ENCODE measurements at regions not wholly inside any gene's neighbourhood (a gene's known extent, or its start where the extent isn't known, plus 50 kb on each side); places are given as distances from the start of the nearest gene placed in this dataset.

DNA sequence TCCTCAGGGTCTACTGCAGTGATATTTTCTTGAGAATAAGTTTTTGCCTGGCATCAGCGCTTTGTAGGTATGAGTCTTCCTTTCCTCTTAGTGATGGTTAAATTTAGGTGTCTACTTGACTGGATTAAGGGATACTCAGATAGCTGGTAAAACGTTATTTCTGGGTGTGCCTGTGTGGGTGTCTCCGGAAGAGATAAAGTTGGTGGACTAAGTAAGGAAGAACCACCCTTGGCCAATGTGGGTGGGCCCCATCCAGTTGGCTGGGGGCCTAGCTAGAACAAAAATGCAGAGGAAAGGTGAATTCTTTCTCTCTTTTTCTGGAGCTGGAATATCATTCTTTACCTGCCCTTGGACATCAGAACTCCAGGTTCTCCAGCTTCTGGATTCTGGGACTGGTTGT is 138.8 kb downstream of the ADCYAP1R1 start:
- no peak for DNase-seq (ENCODE audit: low spot score)
- Histone ChIP-seq H2AFZ (ENCODE audit: low read length) (no peak overlapping the region), H3K27ac (ENCODE audit: extremely low read length, insufficient read depth, low read length) (no peak overlapping the region), H4K20me1 (ENCODE audit: insufficient read depth, low read length) (no peaks in the 10 kb centered on the region), H3K4me3 (replicated peaks in 1 of 3; ENCODE audit: insufficient read depth in 1 of 3, low read depth in 2 of 3, low read length in 3 of 3) (no peak overlapping the region), H3K79me2 (ENCODE audit: insufficient read depth, low read length) (no peaks in the 10 kb centered on the region), H3K27me3 (ENCODE audit: control insufficient read depth in 1 of 2, insufficient read depth in 2 of 2, low read length in 2 of 2) (no peaks in the 10 kb centered on the region), H3K4me1 (ENCODE audit: insufficient read depth, low read length) (no peaks in the 10 kb centered on the region), H3K9ac (ENCODE audit: insufficient read depth, low read depth, low read length) (no peak overlapping the region), H3K4me2 (ENCODE audit: low read depth, low read length) (no peak overlapping the region), H3K36me3 (replicated peaks in 1 of 2; ENCODE audit: control insufficient read depth in 1 of 2, insufficient read depth in 2 of 2, low read length in 2 of 2) (no peaks in the 10 kb centered on the region), H3K9me3 (ENCODE audit: low read length) (no peaks in the 10 kb centered on the region)
- BruUV-seq (replicated peaks): no TSS peak
- FAIRE-seq: no peak
- no peak for ATAC-seq
- WGBS (ENCODE audit: low lambda C conversion rate): 0% methylated on average over 3 of the region's 3 CpGs
- intact Hi-C loops (cut with micrococcal nuclease; ENCODE audit: unreplicated experiment) (no loop called here), in situ Hi-C loops (cut with HindIII; ENCODE audit: extremely low pct_ligation_motif_present, low pct_unique_long_range_greater_than_20kb) (loop anchor here (25.0 kb wide), 2 partner anchors 296 to 446 kb away; no protein-coding TSS in a partner anchor)
- ChIA-PET POLR2A (no interaction called here), CTCF (ENCODE audit: low intra/inter-chr PET ratio, low total read pairs) (no interaction called here)
- TF ChIP-seq POLR2A (IDR thresholded peaks at IDR 0.05; ENCODE audit: insufficient read depth in 1 of 2, low read depth in 2 of 2, low read length in 2 of 2): no peak
- TF ChIP-seq, protein P1, sequence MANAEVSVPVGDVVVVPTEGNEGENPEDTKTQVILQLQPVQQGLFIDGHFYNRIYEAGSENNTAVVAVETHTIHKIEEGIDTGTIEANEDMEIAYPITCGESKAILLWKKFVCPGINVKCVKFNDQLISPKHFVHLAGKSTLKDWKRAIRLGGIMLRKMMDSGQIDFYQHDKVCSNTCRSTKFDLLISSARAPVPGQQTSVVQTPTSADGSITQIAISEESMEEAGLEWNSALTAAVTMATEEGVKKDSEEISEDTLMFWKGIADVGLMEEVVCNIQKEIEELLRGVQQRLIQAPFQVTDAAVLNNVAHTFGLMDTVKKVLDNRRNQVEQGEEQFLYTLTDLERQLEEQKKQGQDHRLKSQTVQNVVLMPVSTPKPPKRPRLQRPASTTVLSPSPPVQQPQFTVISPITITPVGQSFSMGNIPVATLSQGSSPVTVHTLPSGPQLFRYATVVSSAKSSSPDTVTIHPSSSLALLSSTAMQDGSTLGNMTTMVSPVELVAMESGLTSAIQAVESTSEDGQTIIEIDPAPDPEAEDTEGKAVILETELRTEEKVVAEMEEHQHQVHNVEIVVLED (CRISPR knock-in tag; IDR thresholded peaks at IDR 0.05; ENCODE audit: borderline replicate concordance): no peak
- no peak for TF ChIP-seq SOX6 (IDR thresholded peaks at IDR 0.05)
- no peak for TF ChIP-seq SOX6 (CRISPR knock-in tag; IDR thresholded peaks at IDR 0.05)

DNA sequence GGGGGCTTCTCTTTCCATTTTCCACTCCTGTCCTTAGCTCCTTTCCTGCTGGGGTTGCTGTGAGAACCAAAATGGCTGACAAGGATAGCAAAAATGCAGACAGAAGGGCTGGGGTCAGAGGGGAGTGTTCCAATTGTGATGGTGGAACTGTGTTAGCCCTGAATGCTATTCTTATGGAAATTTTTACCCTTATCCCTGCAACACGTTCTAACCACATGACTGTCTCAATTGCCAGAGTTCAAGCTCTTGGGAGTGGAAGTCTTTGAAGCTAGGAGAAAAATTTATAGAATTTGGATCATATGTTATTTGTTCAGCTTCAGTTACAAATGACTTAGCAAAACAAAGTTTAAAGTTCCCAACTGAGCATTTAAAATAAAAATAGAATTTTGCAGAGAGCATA is 134.1 kb downstream of the ADCYAP1R1 start:
- TF ChIP-seq, protein P2, sequence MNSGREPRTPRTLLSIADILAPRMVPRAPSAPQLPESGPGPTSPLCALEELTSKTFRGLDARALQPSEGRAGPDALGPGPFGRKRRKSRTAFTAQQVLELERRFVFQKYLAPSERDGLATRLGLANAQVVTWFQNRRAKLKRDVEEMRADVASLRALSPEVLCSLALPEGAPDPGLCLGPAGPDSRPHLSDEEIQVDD (CRISPR knock-in tag; IDR thresholded peaks at IDR 0.05; ENCODE audit: borderline replicate concordance): no peak
- no peak for TF ChIP-seq MED1 (CRISPR knock-in tag; IDR thresholded peaks at IDR 0.05)
- TF ChIP-seq HOXA5 (CRISPR knock-in tag; IDR thresholded peaks at IDR 0.05): no peak
- TF ChIP-seq TBL1XR1 (IDR thresholded peaks at IDR 0.05; ENCODE audit: borderline replicate concordance, low read length, partially characterized antibody): no peak
- no peak for TF ChIP-seq NKX3-1 (CRISPR knock-in tag; IDR thresholded peaks at IDR 0.05)
- TF ChIP-seq PHB2 (IDR thresholded peaks at IDR 0.05; ENCODE audit: partially characterized antibody): no peak
- TF ChIP-seq NFATC3 (CRISPR knock-in tag; IDR thresholded peaks at IDR 0.05): no peak
- TF ChIP-seq ZNF207 (IDR thresholded peaks at IDR 0.05; ENCODE audit: borderline replicate concordance): no peak
- FAIRE-seq (no peak), ATAC-seq (no peak), DNase-seq (ENCODE audit: low spot score) (no peak)
- no peaks in the 10 kb centered on the region for H3K4me1 ChIP-seq (ENCODE audit: insufficient read depth, low read length)
- in situ Hi-C loops (cut with HindIII; ENCODE audit: extremely low pct_ligation_motif_present, low pct_unique_long_range_greater_than_20kb): loop anchor here (25.0 kb wide), 2 partner anchors 301 to 451 kb away; no protein-coding TSS in a partner anchor
- ChIA-PET POLR2A (no interaction called here), CTCF (ENCODE audit: low intra/inter-chr PET ratio, low total read pairs) (no interaction called here)
- no peak overlapping the region for H2AFZ ChIP-seq (ENCODE audit: low read length)
- no peak overlapping the region for H3K9ac ChIP-seq (ENCODE audit: insufficient read depth, low read depth, low read length)
- no peaks in the 10 kb centered on the region for H3K36me3 ChIP-seq (replicated peaks in 1 of 2; ENCODE audit: control insufficient read depth in 1 of 2, insufficient read depth in 2 of 2, low read length in 2 of 2)
- no TSS peak for BruUV-seq (replicated peaks)
- H3K4me2 ChIP-seq (ENCODE audit: low read depth, low read length): no peak overlapping the region
- H4K20me1 ChIP-seq (ENCODE audit: insufficient read depth, low read length): no peaks in the 10 kb centered on the region
- WGBS (ENCODE audit: low lambda C conversion rate): 0% methylated on average over 1 of the region's 1 CpG
- no peaks in the 10 kb centered on the region for H3K9me3 ChIP-seq (ENCODE audit: low read length)
- H3K27ac ChIP-seq (ENCODE audit: extremely low read length, insufficient read depth, low read length): no peak overlapping the region
- no peaks in the 10 kb centered on the region for H3K79me2 ChIP-seq (ENCODE audit: insufficient read depth, low read length)
- no peak overlapping the region for H3K4me3 ChIP-seq (replicated peaks in 1 of 3; ENCODE audit: insufficient read depth in 1 of 3, low read depth in 2 of 3, low read length in 3 of 3)
- no peaks in the 10 kb centered on the region for H3K27me3 ChIP-seq (ENCODE audit: control insufficient read depth in 1 of 2, insufficient read depth in 2 of 2, low read length in 2 of 2)
- intact Hi-C loops (cut with micrococcal nuclease; ENCODE audit: unreplicated experiment): no loop called here

Data from HepG2 (cell line).